ENCODE measurements at regions not wholly inside any gene's neighbourhood (a gene's known extent, or its start where the extent isn't known, plus 50 kb on each side); places are given as distances from the start of the nearest gene placed in this dataset.

- DNase-seq (ENCODE audit: low read depth) = no peak
- no peak for TF ChIP-seq CTCF (conservative IDR thresholded peaks at IDR 0.05; ENCODE audit: low read depth, low read length)
- H3K4me3 ChIP-seq (ENCODE audit: low read depth, low read length) = no peak overlapping the region
Measured at GRCh38 chr11:26028393-26028911, 303.5 kb upstream of the ANO3 start.

- H3K4me3 ChIP-seq (ENCODE audit: low read depth, low read length) = no peak overlapping the region
- no peak for TF ChIP-seq CTCF (conservative IDR thresholded peaks at IDR 0.05; ENCODE audit: low read depth, low read length)
- DNase-seq (ENCODE audit: low read depth) = no peak
Measured at GRCh38 chr11:26030399-26030798, 301.5 kb upstream of the ANO3 start.

- DNase-seq (ENCODE audit: low read depth) = no peak
- no peak for TF ChIP-seq CTCF (conservative IDR thresholded peaks at IDR 0.05; ENCODE audit: low read depth, low read length)
Measured at GRCh38 chr11:26032241-26032640, 299.7 kb upstream of the ANO3 start.

GRCh38 chr11:26035696-26036095, 296.2 kb upstream of the ANO3 start:
- no peak overlapping the region for H3K4me3 ChIP-seq (ENCODE audit: low read depth, low read length)
- no peak for DNase-seq (ENCODE audit: low read depth)
- TF ChIP-seq CTCF (conservative IDR thresholded peaks at IDR 0.05; ENCODE audit: low read depth, low read length) = no peak

More at GRCh38 chr11:26032241-26032640, 299.7 kb upstream of the ANO3 start:
- H3K4me3 ChIP-seq (ENCODE audit: low read depth, low read length) = no peak overlapping the region

- no peak for DNase-seq (ENCODE audit: low read depth)
- no peak overlapping the region for H3K4me3 ChIP-seq (ENCODE audit: low read depth, low read length)
- no peak for TF ChIP-seq CTCF (conservative IDR thresholded peaks at IDR 0.05; ENCODE audit: low read depth, low read length)
Measured at GRCh38 chr11:26037716-26038115, 294.2 kb upstream of the ANO3 start.

- TF ChIP-seq CTCF (conservative IDR thresholded peaks at IDR 0.05; ENCODE audit: low read depth, low read length) = no peak
- H3K4me3 ChIP-seq (ENCODE audit: low read depth, low read length) = no peak overlapping the region
- DNase-seq (ENCODE audit: low read depth) = no peak
Measured at GRCh38 chr11:26040339-26040738, 291.6 kb upstream of the ANO3 start.

- TF ChIP-seq CTCF (conservative IDR thresholded peaks at IDR 0.05; ENCODE audit: low read depth, low read length) = no peak
- no peak overlapping the region for H3K4me3 ChIP-seq (ENCODE audit: low read depth, low read length)
- no peak for DNase-seq (ENCODE audit: low read depth)
Measured at GRCh38 chr11:26042113-26042512, 289.8 kb upstream of the ANO3 start.

Data from epithelial cell of proximal tubule (primary cell).